ENCODE measurements at regions not wholly inside any gene's neighbourhood (a gene's known extent, or its start where the extent isn't known, plus 50 kb on each side); places are given as distances from the start of the nearest gene placed in this dataset.

GRCh38 chr5:89147031-89147430, 264.0 kb upstream of the MEF2C start:
- CTCF ChIA-PET (ENCODE audit: partially characterized antibody) = no interaction called here
- no peaks in the 10 kb centered on the region for H3K9me3 ChIP-seq (ENCODE audit: control insufficient read depth in 1 of 2, low read length in 2 of 2)
- H3K27ac Mint-ChIP-seq = no peak overlapping the region
- no peaks in the 10 kb centered on the region for H3K4me1 Mint-ChIP-seq
- H3K4me3 Mint-ChIP-seq = no peak overlapping the region
- H3K4me3 ChIP-seq (ENCODE audit: low read length in 2 of 2) = no peak overlapping the region
- H3K4me1 ChIP-seq (ENCODE audit: insufficient read depth, low read length) = no peaks in the 10 kb centered on the region
- no peaks in the 10 kb centered on the region for H3K27me3 ChIP-seq (ENCODE audit: insufficient read depth, low read length)
- DNase-seq = no peak
- no peaks in the 10 kb centered on the region for H3K36me3 ChIP-seq (ENCODE audit: insufficient read depth, low read length)
- no peaks in the 10 kb centered on the region for H3K36me3 Mint-ChIP-seq
- intact Hi-C loops (cut with micrococcal nuclease) = no loop called here
- no peaks in the 10 kb centered on the region for H3K27me3 Mint-ChIP-seq
- H3K9me3 Mint-ChIP-seq = peaks cover 0 to 7% (median 0%) of the 10 kb centered on the region in 8 donors
- no peak overlapping the region for H3K27ac ChIP-seq (ENCODE audit: low read depth, low read length)
- POLR2A ChIA-PET (ENCODE audit: partially characterized antibody) = no interaction called here

GRCh38 chr5:89137148-89137547, 254.2 kb upstream of the MEF2C start:
- intact Hi-C loops (cut with micrococcal nuclease) = no loop called here
- ChIA-PET CTCF (ENCODE audit: partially characterized antibody) (no interaction called here), POLR2A (ENCODE audit: partially characterized antibody) (no interaction called here)
- Mint-ChIP-seq H3K27ac (no peak overlapping the region), H3K36me3 (no peaks in the 10 kb centered on the region), H3K9me3 (peaks cover 0 to 9% (median 1%) of the 10 kb centered on the region in 8 donors), H3K27me3 (no peaks in the 10 kb centered on the region), H3K4me1 (no peaks in the 10 kb centered on the region), H3K4me3 (no peak overlapping the region)
- Histone ChIP-seq H3K4me3 (ENCODE audit: low read length in 2 of 2) (no peak overlapping the region), H3K36me3 (ENCODE audit: insufficient read depth, low read length) (no peaks in the 10 kb centered on the region), H3K4me1 (ENCODE audit: insufficient read depth, low read length) (no peaks in the 10 kb centered on the region), H3K27me3 (ENCODE audit: insufficient read depth, low read length) (no peaks in the 10 kb centered on the region), H3K27ac (ENCODE audit: low read depth, low read length) (no peak overlapping the region), H3K9me3 (ENCODE audit: control insufficient read depth in 1 of 2, low read length in 2 of 2) (no peaks in the 10 kb centered on the region)
- DNase-seq = no peak

- no peaks in the 10 kb centered on the region for H3K4me1 ChIP-seq (ENCODE audit: insufficient read depth, low read length)
- no peak overlapping the region for H3K4me3 ChIP-seq (ENCODE audit: low read length in 2 of 2)
- no peaks in the 10 kb centered on the region for H3K36me3 ChIP-seq (ENCODE audit: insufficient read depth, low read length)
- Mint-ChIP-seq H3K4me1 (no peaks in the 10 kb centered on the region), H3K4me3 (no peak overlapping the region), H3K9me3 (peaks cover 0 to 7% (median 0%) of the 10 kb centered on the region in 8 donors), H3K36me3 (no peaks in the 10 kb centered on the region), H3K27me3 (no peaks in the 10 kb centered on the region), H3K27ac (no peak overlapping the region)
- no peaks in the 10 kb centered on the region for H3K27me3 ChIP-seq (ENCODE audit: insufficient read depth, low read length)
- H3K9me3 ChIP-seq (ENCODE audit: control insufficient read depth in 1 of 2, low read length in 2 of 2) = no peaks in the 10 kb centered on the region
- H3K27ac ChIP-seq (ENCODE audit: low read depth, low read length) = no peak overlapping the region
- ChIA-PET CTCF (ENCODE audit: partially characterized antibody) (no interaction called here), POLR2A (ENCODE audit: partially characterized antibody) (no interaction called here)
- DNase-seq = no peak
- intact Hi-C loops (cut with micrococcal nuclease) = no loop called here
Observed at GRCh38 chr5:89133975-89134374, 251.0 kb upstream of the MEF2C start.

GRCh38 chr5:89133129-89133528, 250.1 kb upstream of the MEF2C start:
- ChIA-PET CTCF (ENCODE audit: partially characterized antibody) (no interaction called here), POLR2A (ENCODE audit: partially characterized antibody) (no interaction called here)
- no peak for DNase-seq
- Histone ChIP-seq H3K36me3 (ENCODE audit: insufficient read depth, low read length) (no peaks in the 10 kb centered on the region), H3K27me3 (ENCODE audit: insufficient read depth, low read length) (no peaks in the 10 kb centered on the region), H3K27ac (ENCODE audit: low read depth, low read length) (no peak overlapping the region), H3K4me1 (ENCODE audit: insufficient read depth, low read length) (no peaks in the 10 kb centered on the region), H3K4me3 (ENCODE audit: low read length in 2 of 2) (no peak overlapping the region), H3K9me3 (ENCODE audit: control insufficient read depth in 1 of 2, low read length in 2 of 2) (no peaks in the 10 kb centered on the region)
- intact Hi-C loops (cut with micrococcal nuclease) = no loop called here
- peaks cover 0 to 9% (median 1%) of the 10 kb centered on the region in 8 donors for H3K9me3 Mint-ChIP-seq
- H3K4me3 Mint-ChIP-seq = no peak overlapping the region
- no peaks in the 10 kb centered on the region for H3K4me1 Mint-ChIP-seq
- H3K27me3 Mint-ChIP-seq = no peaks in the 10 kb centered on the region
- H3K36me3 Mint-ChIP-seq = no peaks in the 10 kb centered on the region
- H3K27ac Mint-ChIP-seq = no peak overlapping the region

GRCh38 chr5:89130851-89131250, 247.9 kb upstream of the MEF2C start:
- H3K36me3 ChIP-seq (ENCODE audit: insufficient read depth, low read length) = no peaks in the 10 kb centered on the region
- H3K4me1 Mint-ChIP-seq = no peaks in the 10 kb centered on the region
- no peaks in the 10 kb centered on the region for H3K4me1 ChIP-seq (ENCODE audit: insufficient read depth, low read length)
- H3K27ac Mint-ChIP-seq = no peak overlapping the region
- H3K27me3 ChIP-seq (ENCODE audit: insufficient read depth, low read length) = no peaks in the 10 kb centered on the region
- intact Hi-C loops (cut with micrococcal nuclease) = no loop called here
- DNase-seq = no peak
- CTCF ChIA-PET (ENCODE audit: partially characterized antibody) = no interaction called here
- H3K27ac ChIP-seq (ENCODE audit: low read depth, low read length) = no peak overlapping the region
- peaks cover 0 to 4% (median 0%) of the 10 kb centered on the region in 8 donors for H3K9me3 Mint-ChIP-seq
- no peaks in the 10 kb centered on the region for H3K36me3 Mint-ChIP-seq
- no peak overlapping the region for H3K4me3 Mint-ChIP-seq
- no peaks in the 10 kb centered on the region for H3K27me3 Mint-ChIP-seq
- POLR2A ChIA-PET (ENCODE audit: partially characterized antibody) = no interaction called here
- no peaks in the 10 kb centered on the region for H3K9me3 ChIP-seq (ENCODE audit: control insufficient read depth in 1 of 2, low read length in 2 of 2)
- no peak overlapping the region for H3K4me3 ChIP-seq (ENCODE audit: low read length in 2 of 2)

- Histone ChIP-seq H3K9me3 (ENCODE audit: control insufficient read depth in 1 of 2, low read length in 2 of 2) (no peaks in the 10 kb centered on the region), H3K36me3 (ENCODE audit: insufficient read depth, low read length) (no peaks in the 10 kb centered on the region), H3K4me1 (ENCODE audit: insufficient read depth, low read length) (no peaks in the 10 kb centered on the region), H3K27me3 (ENCODE audit: insufficient read depth, low read length) (no peaks in the 10 kb centered on the region), H3K4me3 (ENCODE audit: low read length in 2 of 2) (no peak overlapping the region), H3K27ac (ENCODE audit: low read depth, low read length) (no peak overlapping the region)
- intact Hi-C loops (cut with micrococcal nuclease) = no loop called here
- Mint-ChIP-seq H3K9me3 (peaks cover 0 to 4% (median 0%) of the 10 kb centered on the region in 8 donors), H3K36me3 (no peaks in the 10 kb centered on the region), H3K27me3 (no peaks in the 10 kb centered on the region), H3K27ac (no peak overlapping the region), H3K4me3 (no peak overlapping the region), H3K4me1 (no peaks in the 10 kb centered on the region)
- POLR2A ChIA-PET (ENCODE audit: partially characterized antibody) = no interaction called here
- CTCF ChIA-PET (ENCODE audit: partially characterized antibody) = no interaction called here
- DNase-seq = no peak
Observed at GRCh38 chr5:89129941-89130340, 247.0 kb upstream of the MEF2C start.

- H3K27me3 ChIP-seq (ENCODE audit: insufficient read depth, low read length) = no peaks in the 10 kb centered on the region
- H3K36me3 ChIP-seq (ENCODE audit: insufficient read depth, low read length) = no peaks in the 10 kb centered on the region
- Mint-ChIP-seq H3K36me3 (no peaks in the 10 kb centered on the region), H3K27me3 (no peaks in the 10 kb centered on the region), H3K27ac (no peak overlapping the region), H3K9me3 (peaks cover 0 to 4% (median 2%) of the 10 kb centered on the region in 8 donors), H3K4me3 (no peak overlapping the region), H3K4me1 (no peaks in the 10 kb centered on the region)
- H3K4me3 ChIP-seq (ENCODE audit: low read length in 2 of 2) = no peak overlapping the region
- CTCF ChIA-PET (ENCODE audit: partially characterized antibody) = no interaction called here
- intact Hi-C loops (cut with micrococcal nuclease) = no loop called here
- H3K9me3 ChIP-seq (ENCODE audit: control insufficient read depth in 1 of 2, low read length in 2 of 2) = no peaks in the 10 kb centered on the region
- no peaks in the 10 kb centered on the region for H3K4me1 ChIP-seq (ENCODE audit: insufficient read depth, low read length)
- POLR2A ChIA-PET (ENCODE audit: partially characterized antibody) = no interaction called here
- DNase-seq = no peak
- no peak overlapping the region for H3K27ac ChIP-seq (ENCODE audit: low read depth, low read length)
Observed at GRCh38 chr5:89128906-89129625, 246.1 kb upstream of the MEF2C start.

GRCh38 chr5:89128092-89128491, 245.1 kb upstream of the MEF2C start:
- Histone ChIP-seq H3K27ac (ENCODE audit: low read depth, low read length) (no peak overlapping the region), H3K36me3 (ENCODE audit: insufficient read depth, low read length) (no peaks in the 10 kb centered on the region), H3K4me1 (ENCODE audit: insufficient read depth, low read length) (no peaks in the 10 kb centered on the region), H3K27me3 (ENCODE audit: insufficient read depth, low read length) (no peaks in the 10 kb centered on the region), H3K9me3 (ENCODE audit: control insufficient read depth in 1 of 2, low read length in 2 of 2) (no peaks in the 10 kb centered on the region), H3K4me3 (ENCODE audit: low read length in 2 of 2) (no peak overlapping the region)
- ChIA-PET CTCF (ENCODE audit: partially characterized antibody) (no interaction called here), POLR2A (ENCODE audit: partially characterized antibody) (no interaction called here)
- H3K4me3 Mint-ChIP-seq = no peak overlapping the region
- intact Hi-C loops (cut with micrococcal nuclease) = no loop called here
- peaks cover 0 to 4% (median 3%) of the 10 kb centered on the region in 8 donors for H3K9me3 Mint-ChIP-seq
- H3K27ac Mint-ChIP-seq = no peak overlapping the region
- no peaks in the 10 kb centered on the region for H3K36me3 Mint-ChIP-seq
- H3K4me1 Mint-ChIP-seq = no peaks in the 10 kb centered on the region
- no peak for DNase-seq
- no peaks in the 10 kb centered on the region for H3K27me3 Mint-ChIP-seq
